Testis (tissue), 2 donors: ENCODE measurements at regions not wholly inside any gene's neighbourhood (a gene's known extent, or its start where the extent isn't known, plus 50 kb on each side); places are given as distances from the start of the nearest gene placed in this dataset.

Experiments
- DNase-seq: peaks from one replicate; pipeline ENCODE4 v3.0.0-alpha.2; 2019
- H3K27ac ChIP-seq, 2 donors: fragments of 200-600 bp; sonication (generic); one replicate each; pipeline ENCODE4 v1.5.1; 2019
- H3K27me3 ChIP-seq: fragments of 200-600 bp; sonication (generic); one replicate; pipeline ENCODE4 v1.5.1; 2019
- H3K36me3 ChIP-seq: fragments of 200-600 bp; sonication (generic); one replicate; pipeline ENCODE4 v1.5.1; 2017; ENCODE audit warnings: low read depth; ENCODE audit errors: missing control alignments
- H3K4me1 ChIP-seq: fragments of 200-600 bp; sonication (generic); one replicate; pipeline ENCODE4 v1.5.1; 2019
- H3K4me3 ChIP-seq, 2 donors: fragments of 200-600 bp; sonication (generic); one replicate each; pipeline ENCODE4 v1.5.1; 2017 to 2019
- H3K9me3 ChIP-seq: fragments of 200-600 bp; sonication (generic); one replicate; pipeline ENCODE4 v1.5.1; 2017
- CTCF ChIP-seq, 3 experiments: fragments of 450-650 bp in 2 of 3; fragments of 200-600 bp in 1 of 3; sonication (generic) in 1 of 3; IDR thresholded peaks; one replicate each; pipeline ENCODE4 v1.5.1; 2016 to 2019; ENCODE audit warnings: antibody characterized with exemption in 3 of 3, mild to moderate bottlenecking in 2 of 3, moderate library complexity in 1 of 3
- POLR2A ChIP-seq: fragments of 450-650 bp; IDR thresholded peaks from one replicate; pipeline ENCODE4 v1.6.1; 2017; ENCODE audit warnings: antibody characterized with exemption, mild to moderate bottlenecking, moderate library complexity
- WGBS, 2 donors: methylation state at CpG; one replicate each; pipeline ENCODE4 v1.1.5; 2018; 5-methylcytosine and 5-hydroxymethylcytosine counted together
- intact Hi-C: fragments of 100-400 bp; cut with DNase I; formaldehyde crosslinking; loops from one replicate; pipeline ENCODE4 v1.15.1; 2023; ENCODE audit warnings: low total_unique reads

- no peaks in the 10 kb centered on the region for H3K36me3 ChIP-seq
- intact Hi-C loops = no loop called here
- peak overlapping the region; percentile 16 to 81 for H3K27ac ChIP-seq
- peak; percentile 42 for DNase-seq
- no peaks in the 10 kb centered on the region for H3K9me3 ChIP-seq
- H3K27me3 ChIP-seq = no peaks in the 10 kb centered on the region
- no peak for TF ChIP-seq POLR2A
- no peak for TF ChIP-seq CTCF (IDR thresholded peaks at IDR 0.05)
- WGBS, 2 donors = 47 to 54% methylated on average over 11 of the region's 11 CpGs
- H3K4me1 ChIP-seq = peaks cover 27% of the 10 kb centered on the region
- no peak overlapping the region for H3K4me3 ChIP-seq
Measured at GRCh38 chr14:51396222-51396815, 156.3 kb downstream of the TMX1 start.

- intact Hi-C loops = no loop called here
- TF ChIP-seq CTCF (IDR thresholded peaks at IDR 0.05) (no peak), POLR2A (no peak)
- peaks cover 34% of the 10 kb centered on the region for H3K4me1 ChIP-seq
- no peak overlapping the region for H3K4me3 ChIP-seq
- no peak overlapping the region for H3K27ac ChIP-seq
- H3K27me3 ChIP-seq = no peaks in the 10 kb centered on the region
- no peaks in the 10 kb centered on the region for H3K36me3 ChIP-seq
- WGBS, 2 donors = 94 to 98% methylated on average over 4 of the region's 4 CpGs
- H3K9me3 ChIP-seq = no peaks in the 10 kb centered on the region
- DNase-seq = no peak
Measured at GRCh38 chr14:51398898-51399297, 158.9 kb downstream of the TMX1 start.

GRCh38 chr14:51400139-51400538 lies 160.1 kb downstream of the TMX1 start:
- Histone ChIP-seq H3K36me3 (no peaks in the 10 kb centered on the region), H3K4me1 (peaks cover 25% of the 10 kb centered on the region), H3K27ac (no peak overlapping the region), H3K9me3 (no peaks in the 10 kb centered on the region), H3K27me3 (no peaks in the 10 kb centered on the region), H3K4me3 (no peak overlapping the region)
- TF ChIP-seq POLR2A (no peak), CTCF (IDR thresholded peaks at IDR 0.05) (no peak)
- intact Hi-C loops = no loop called here
- 80 to 91% methylated on average over 2 of the region's 2 CpGs for WGBS, 2 donors
- DNase-seq = no peak

GRCh38 chr14:51401272-51401671 lies 161.2 kb downstream of the TMX1 start:
- TF ChIP-seq CTCF (IDR thresholded peaks at IDR 0.05) = no peak
- no peak for TF ChIP-seq POLR2A
- intact Hi-C loops = no loop called here
- no peak overlapping the region for H3K4me3 ChIP-seq
- DNase-seq = no peak
- H3K27ac ChIP-seq = peak overlapping the region; percentile 25 to 68
- H3K4me1 ChIP-seq = peaks cover 14% of the 10 kb centered on the region
- H3K27me3 ChIP-seq = no peaks in the 10 kb centered on the region
- 43 to 46% methylated on average over 2 of the region's 2 CpGs for WGBS, 2 donors
- H3K36me3 ChIP-seq = no peaks in the 10 kb centered on the region
- H3K9me3 ChIP-seq = no peaks in the 10 kb centered on the region

- H3K4me1 ChIP-seq = peaks cover 11% of the 10 kb centered on the region
- WGBS, 2 donors = 33 to 51% methylated on average over 2 of the region's 2 CpGs
- TF ChIP-seq POLR2A = no peak
- no peak for TF ChIP-seq CTCF (IDR thresholded peaks at IDR 0.05)
- H3K36me3 ChIP-seq = no peaks in the 10 kb centered on the region
- H3K27ac ChIP-seq = peak overlapping the region; percentile 25 to 68
- intact Hi-C loops = no loop called here
- DNase-seq = peak; percentile 72
- no peaks in the 10 kb centered on the region for H3K9me3 ChIP-seq
- H3K4me3 ChIP-seq = no peak overlapping the region
- H3K27me3 ChIP-seq = no peaks in the 10 kb centered on the region
Measured at GRCh38 chr14:51401756-51402155, 161.7 kb downstream of the TMX1 start.
